ENCODE measurements at regions not wholly inside any gene's neighbourhood (a gene's known extent, or its start where the extent isn't known, plus 50 kb on each side); places are given as distances from the start of the nearest gene placed in this dataset.

GRCh38 chr1:208818770-208819445, 574.7 kb upstream of the PLXNA2 start:
- no peaks in the 10 kb centered on the region for H3K36me3 ChIP-seq (ENCODE audit: insufficient read depth, low read length)
- no peaks in the 10 kb centered on the region for H3K4me1 ChIP-seq (ENCODE audit: insufficient read depth, low read length)
- DNase-seq: no peak
- H3K9me3 ChIP-seq (ENCODE audit: control insufficient read depth in 1 of 2, insufficient read depth in 1 of 2, low read length in 2 of 2): peaks cover 0 to 2% of the 10 kb centered on the region in 2 experiments
- no peaks in the 10 kb centered on the region for H3K4me1 Mint-ChIP-seq (ENCODE audit: low read depth)
- no peaks in the 10 kb centered on the region for H3K27me3 Mint-ChIP-seq
- POLR2A ChIA-PET: no interaction called here
- no peaks in the 10 kb centered on the region for H3K27me3 ChIP-seq (ENCODE audit: control insufficient read depth in 1 of 2, insufficient read depth in 2 of 2, low read length in 2 of 2)
- H3K36me3 Mint-ChIP-seq (ENCODE audit: low read depth): no peaks in the 10 kb centered on the region
- H3K4me3 Mint-ChIP-seq: no peak overlapping the region
- CTCF ChIA-PET: no interaction called here
- no peak for ATAC-seq (ENCODE audit: poor library complexity)
- TF ChIP-seq CTCF (IDR thresholded peaks at IDR 0.05): no peak
- intact Hi-C loops (cut with DNase I, micrococcal nuclease): no loop called here
- H3K4me3 ChIP-seq (ENCODE audit: low read length): no peak overlapping the region
- peaks cover 2% of the 10 kb centered on the region for H3K9me3 Mint-ChIP-seq
- H3K27ac ChIP-seq (ENCODE audit: low read depth in 1 of 2, low read length in 2 of 2): no peak overlapping the region
- no peak overlapping the region for H3K27ac Mint-ChIP-seq

DNA sequence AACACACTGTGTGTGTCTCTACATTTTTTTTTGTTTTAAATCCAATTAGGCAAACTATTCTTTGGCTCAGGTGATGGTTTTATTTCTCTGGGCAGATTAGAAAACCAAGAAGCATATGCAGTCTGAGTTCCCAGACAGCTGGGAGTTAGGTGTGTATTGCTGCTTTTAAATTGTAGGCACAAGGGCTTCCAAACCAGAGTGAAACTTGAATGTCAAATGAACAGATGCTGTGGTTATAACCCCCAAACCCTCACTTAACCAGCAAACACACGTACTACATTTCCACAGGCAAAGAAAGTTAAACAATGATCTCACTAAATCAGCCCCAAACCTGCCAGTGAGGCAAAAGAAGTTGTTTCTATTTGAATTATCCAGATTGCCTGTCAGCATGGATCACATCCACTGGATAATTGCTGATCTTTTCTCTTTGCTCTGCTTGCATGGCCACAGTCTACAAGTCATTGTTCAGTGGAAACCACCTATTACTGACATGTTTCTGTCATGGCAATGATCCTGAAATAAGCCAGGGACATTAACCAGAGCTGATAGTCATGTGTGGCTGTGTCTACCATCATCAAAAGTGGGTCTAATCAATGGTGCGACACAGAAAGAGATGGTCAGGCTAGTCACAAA, 576.5 kb upstream of the PLXNA2 start:
- Histone ChIP-seq H3K36me3 (ENCODE audit: insufficient read depth, low read length) (no peaks in the 10 kb centered on the region), H3K27me3 (ENCODE audit: control insufficient read depth in 1 of 2, insufficient read depth in 2 of 2, low read length in 2 of 2) (no peaks in the 10 kb centered on the region), H3K9me3 (ENCODE audit: control insufficient read depth in 1 of 2, insufficient read depth in 1 of 2, low read length in 2 of 2) (peaks cover 0 to 3% of the 10 kb centered on the region in 2 experiments), H3K27ac (ENCODE audit: low read depth in 1 of 2, low read length in 2 of 2) (no peak overlapping the region), H3K4me3 (ENCODE audit: low read length) (no peak overlapping the region), H3K4me1 (ENCODE audit: insufficient read depth, low read length) (no peaks in the 10 kb centered on the region)
- Mint-ChIP-seq H3K36me3 (ENCODE audit: low read depth) (no peaks in the 10 kb centered on the region), H3K27ac (no peak overlapping the region), H3K4me3 (no peak overlapping the region), H3K4me1 (ENCODE audit: low read depth) (no peaks in the 10 kb centered on the region), H3K27me3 (no peaks in the 10 kb centered on the region), H3K9me3 (peaks cover 2% of the 10 kb centered on the region)
- DNase-seq: no peak
- CTCF ChIA-PET: no interaction called here
- intact Hi-C loops (cut with DNase I, micrococcal nuclease): loop anchor here in 1 of 2 experiments (10.0 kb wide), 1 partner anchor 64 kb away; no protein-coding TSS in a partner anchor
- no peak for ATAC-seq (ENCODE audit: poor library complexity)
- POLR2A ChIA-PET: no interaction called here
- no peak for TF ChIP-seq CTCF (IDR thresholded peaks at IDR 0.05)

DNA sequence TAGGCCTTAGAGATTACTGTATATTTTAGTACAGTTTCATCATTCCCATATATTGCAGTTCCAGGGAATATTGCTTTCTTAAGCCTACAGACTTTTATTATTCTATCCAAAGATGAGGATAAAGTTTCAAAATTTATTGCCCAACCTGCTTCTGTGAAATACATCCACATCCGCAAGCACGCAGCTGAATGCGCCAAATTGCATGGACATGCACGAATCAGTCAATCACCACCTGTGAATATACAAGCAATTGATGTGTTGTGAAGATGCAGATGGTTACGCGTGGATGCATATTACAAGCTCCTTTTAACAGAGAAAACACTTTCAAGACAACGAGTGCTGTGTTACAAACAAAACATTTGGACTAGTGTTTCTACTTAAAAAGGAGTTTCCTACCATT, 577.8 kb upstream of the PLXNA2 start:
- intact Hi-C loops (cut with DNase I, micrococcal nuclease): loop anchor here in 1 of 2 experiments (10.0 kb wide), 1 partner anchor 63 kb away; no protein-coding TSS in a partner anchor

More for the DNA sequence above, 577.8 kb upstream of the PLXNA2 start:
- no peak for ATAC-seq (ENCODE audit: poor library complexity)
- POLR2A ChIA-PET: no interaction called here
- Histone ChIP-seq H3K27ac (ENCODE audit: low read depth in 1 of 2, low read length in 2 of 2) (no peak overlapping the region), H3K36me3 (ENCODE audit: insufficient read depth, low read length) (no peaks in the 10 kb centered on the region), H3K4me1 (ENCODE audit: insufficient read depth, low read length) (no peaks in the 10 kb centered on the region), H3K9me3 (ENCODE audit: control insufficient read depth in 1 of 2, insufficient read depth in 1 of 2, low read length in 2 of 2) (peaks cover 0 to 11% of the 10 kb centered on the region in 2 experiments), H3K4me3 (ENCODE audit: low read length) (no peak overlapping the region), H3K27me3 (ENCODE audit: control insufficient read depth in 1 of 2, insufficient read depth in 2 of 2, low read length in 2 of 2) (no peaks in the 10 kb centered on the region)
- DNase-seq: no peak
- CTCF ChIA-PET: no interaction called here
- H3K36me3 Mint-ChIP-seq (ENCODE audit: low read depth): no peaks in the 10 kb centered on the region
- no peaks in the 10 kb centered on the region for H3K4me1 Mint-ChIP-seq (ENCODE audit: low read depth)
- H3K9me3 Mint-ChIP-seq: peaks cover 2% of the 10 kb centered on the region
- no peak overlapping the region for H3K4me3 Mint-ChIP-seq
- H3K27me3 Mint-ChIP-seq: no peaks in the 10 kb centered on the region
- no peak for TF ChIP-seq CTCF (IDR thresholded peaks at IDR 0.05)
- H3K27ac Mint-ChIP-seq: no peak overlapping the region
